ENCODE measurements at regions not wholly inside any gene's neighbourhood (a gene's known extent, or its start where the extent isn't known, plus 50 kb on each side); places are given as distances from the start of the nearest gene placed in this dataset.

DNA sequence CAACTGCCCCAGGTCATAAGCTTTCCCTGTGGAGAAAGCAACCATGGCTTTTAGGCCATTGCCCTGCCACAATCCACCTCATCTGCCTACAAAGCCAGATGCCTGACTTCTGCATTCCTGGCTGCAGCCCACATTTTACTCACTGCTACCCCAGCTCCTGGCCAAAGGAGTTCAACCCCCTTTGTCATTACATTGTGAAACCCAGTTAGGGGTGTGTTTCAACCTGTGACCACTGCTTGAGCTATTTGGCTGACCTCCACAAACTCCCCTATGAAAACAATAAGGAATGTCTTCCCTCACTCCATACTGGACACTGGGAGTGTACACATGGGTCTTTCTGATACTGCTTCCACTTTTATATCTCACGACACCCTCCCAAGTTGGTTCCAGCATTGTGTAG lies 589.2 kb downstream of the SH3BGRL start:
- no peak overlapping the region for H3K27ac ChIP-seq
- no peak for TF ChIP-seq ZFX (IDR thresholded peaks at IDR 0.05; ENCODE audit: borderline replicate concordance)
- TF ChIP-seq, protein P1, sequence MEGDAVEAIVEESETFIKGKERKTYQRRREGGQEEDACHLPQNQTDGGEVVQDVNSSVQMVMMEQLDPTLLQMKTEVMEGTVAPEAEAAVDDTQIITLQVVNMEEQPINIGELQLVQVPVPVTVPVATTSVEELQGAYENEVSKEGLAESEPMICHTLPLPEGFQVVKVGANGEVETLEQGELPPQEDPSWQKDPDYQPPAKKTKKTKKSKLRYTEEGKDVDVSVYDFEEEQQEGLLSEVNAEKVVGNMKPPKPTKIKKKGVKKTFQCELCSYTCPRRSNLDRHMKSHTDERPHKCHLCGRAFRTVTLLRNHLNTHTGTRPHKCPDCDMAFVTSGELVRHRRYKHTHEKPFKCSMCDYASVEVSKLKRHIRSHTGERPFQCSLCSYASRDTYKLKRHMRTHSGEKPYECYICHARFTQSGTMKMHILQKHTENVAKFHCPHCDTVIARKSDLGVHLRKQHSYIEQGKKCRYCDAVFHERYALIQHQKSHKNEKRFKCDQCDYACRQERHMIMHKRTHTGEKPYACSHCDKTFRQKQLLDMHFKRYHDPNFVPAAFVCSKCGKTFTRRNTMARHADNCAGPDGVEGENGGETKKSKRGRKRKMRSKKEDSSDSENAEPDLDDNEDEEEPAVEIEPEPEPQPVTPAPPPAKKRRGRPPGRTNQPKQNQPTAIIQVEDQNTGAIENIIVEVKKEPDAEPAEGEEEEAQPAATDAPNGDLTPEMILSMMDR (IDR thresholded peaks at IDR 0.05) = no peak
